ENCODE measurements at regions not wholly inside any gene's neighbourhood (a gene's known extent, or its start where the extent isn't known, plus 50 kb on each side); places are given as distances from the start of the nearest gene placed in this dataset.

DNA sequence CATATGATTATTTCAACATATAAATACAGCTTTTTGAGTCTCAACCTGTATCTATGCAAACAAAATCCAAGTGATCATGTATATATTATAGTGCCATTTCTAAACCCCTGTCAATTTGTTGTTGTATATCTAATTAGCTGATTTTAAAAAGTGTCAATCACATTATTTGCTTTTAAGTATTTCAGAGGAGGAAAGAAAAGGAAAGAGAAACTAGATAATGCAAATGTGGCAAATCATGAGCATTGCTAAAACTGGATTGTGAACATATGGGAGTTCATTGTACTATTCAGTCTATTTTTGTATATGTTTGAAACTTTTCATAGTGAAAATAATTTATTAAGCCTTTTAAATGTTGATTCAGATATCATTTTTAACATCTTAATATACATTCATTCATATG, 190.7 kb downstream of the ZIC4 start (continued):
- TF ChIP-seq GATAD2B (conservative IDR thresholded peaks at IDR 0.05; ENCODE audit: low read depth) (no peak), IRF4 (IDR thresholded peaks at IDR 0.05; ENCODE audit: low read depth, low read length) (no peak)
- TF ChIP-seq, protein P1, sequence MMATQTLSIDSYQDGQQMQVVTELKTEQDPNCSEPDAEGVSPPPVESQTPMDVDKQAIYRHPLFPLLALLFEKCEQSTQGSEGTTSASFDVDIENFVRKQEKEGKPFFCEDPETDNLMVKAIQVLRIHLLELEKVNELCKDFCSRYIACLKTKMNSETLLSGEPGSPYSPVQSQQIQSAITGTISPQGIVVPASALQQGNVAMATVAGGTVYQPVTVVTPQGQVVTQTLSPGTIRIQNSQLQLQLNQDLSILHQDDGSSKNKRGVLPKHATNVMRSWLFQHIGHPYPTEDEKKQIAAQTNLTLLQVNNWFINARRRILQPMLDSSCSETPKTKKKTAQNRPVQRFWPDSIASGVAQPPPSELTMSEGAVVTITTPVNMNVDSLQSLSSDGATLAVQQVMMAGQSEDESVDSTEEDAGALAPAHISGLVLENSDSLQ (IDR thresholded peaks at IDR 0.05), result peak; percentile 88

DNA sequence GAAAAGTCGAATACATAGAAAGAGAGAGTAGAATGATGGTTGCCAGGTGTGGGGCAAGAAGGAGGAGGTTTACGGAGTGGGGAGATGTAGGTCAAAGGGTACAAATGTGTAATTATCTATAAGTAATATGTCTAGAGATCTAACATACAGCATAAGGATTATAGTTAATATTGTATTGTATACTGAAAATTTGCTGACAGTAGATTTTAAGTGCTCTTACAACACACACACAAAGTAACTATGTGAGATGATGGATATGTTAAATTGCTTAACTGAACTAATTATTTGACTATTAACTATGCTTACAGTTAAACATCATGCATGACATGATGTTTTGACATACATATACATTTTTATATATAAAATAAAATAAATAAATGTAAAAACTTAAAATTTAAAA, 192.7 kb downstream of the ZIC4 start:
- no peak overlapping the region for H3K4me2 ChIP-seq (ENCODE audit: control insufficient read depth, insufficient read depth)
- TF ChIP-seq RAD21 (IDR thresholded peaks at IDR 0.05; ENCODE audit: insufficient read depth, low read depth, low read length) (no peak), SREBF1 (IDR thresholded peaks at IDR 0.05; ENCODE audit: low read length) (no peak), NR2C2 (IDR thresholded peaks at IDR 0.05; ENCODE audit: borderline replicate concordance, control insufficient read depth, insufficient read length, low read depth) (no peak), POU2F2 (IDR thresholded peaks at IDR 0.05; ENCODE audit: borderline replicate concordance, low read depth, low read length) (no peak), CBFB (IDR thresholded peaks at IDR 0.05; ENCODE audit: low read depth) (no peak), NBN (IDR thresholded peaks at IDR 0.05) (no peak), HCFC1 (IDR thresholded peaks at IDR 0.05; ENCODE audit: low read length) (no peak)
- no peak overlapping the region for H3K4me3 ChIP-seq
- RAD21 ChIA-PET (ENCODE audit: unreplicated experiment), result no interaction called here
- FAIRE-seq (no peak), ATAC-seq (no peak), DNase-seq (ENCODE audit: low read depth, low spot score) (no peak)
- H3K9ac ChIP-seq (ENCODE audit: control insufficient read depth, insufficient read depth, low read length), result no peak overlapping the region
- H3K4me1 ChIP-seq (ENCODE audit: control insufficient read depth, insufficient read depth, low read length), result no peaks in the 10 kb centered on the region
- H3K27ac ChIP-seq (ENCODE audit: control insufficient read depth, insufficient read depth), result no peak overlapping the region
- in situ Hi-C loops (cut with MboI) (no loop called here), intact Hi-C loops (cut with micrococcal nuclease; ENCODE audit: unreplicated experiment) (no loop called here)
- H4K20me1 ChIP-seq (ENCODE audit: control insufficient read depth, insufficient read depth), result no peaks in the 10 kb centered on the region
- H3K36me3 ChIP-seq (ENCODE audit: control insufficient read depth in 2 of 2, insufficient read depth in 2 of 2, low read length in 1 of 2), result no peaks in the 10 kb centered on the region
- SMC1A ChIA-PET (ENCODE audit: uncharacterized antibody, unreplicated experiment), result no interaction called here
- POLR2A ChIA-PET, result no interaction called here
- no peak overlapping the region for H2AFZ ChIP-seq (ENCODE audit: control insufficient read depth, low read depth, low read length)
- 72% methylated on average over 2 of the region's 2 CpGs for WGBS (ENCODE audit: insufficient coverage, insufficient replicate concordance, low lambda C conversion rate, missing lambda C conversion rate)
- H3K9me3 ChIP-seq (replicated peaks; ENCODE audit: control insufficient read depth, insufficient read depth, low read length), result no peaks in the 10 kb centered on the region
- no peaks in the 10 kb centered on the region for H3K27me3 ChIP-seq (replicated peaks in 1 of 2; ENCODE audit: control insufficient read depth in 2 of 2, insufficient read depth in 2 of 2, low read length in 1 of 2)
- H3K79me2 ChIP-seq (ENCODE audit: control insufficient read depth, insufficient read depth, low read length), result no peaks in the 10 kb centered on the region
- CTCF ChIA-PET, result interaction anchor here (0.6 kb wide), 1 partner anchor 59 kb away, joined by 4 read pairs; no protein-coding TSS in a partner anchor
- no TSS peak for BruUV-seq (replicated peaks)
